ENCODE measurements at regions not wholly inside any gene's neighbourhood (a gene's known extent, or its start where the extent isn't known, plus 50 kb on each side); places are given as distances from the start of the nearest gene placed in this dataset.

DNA sequence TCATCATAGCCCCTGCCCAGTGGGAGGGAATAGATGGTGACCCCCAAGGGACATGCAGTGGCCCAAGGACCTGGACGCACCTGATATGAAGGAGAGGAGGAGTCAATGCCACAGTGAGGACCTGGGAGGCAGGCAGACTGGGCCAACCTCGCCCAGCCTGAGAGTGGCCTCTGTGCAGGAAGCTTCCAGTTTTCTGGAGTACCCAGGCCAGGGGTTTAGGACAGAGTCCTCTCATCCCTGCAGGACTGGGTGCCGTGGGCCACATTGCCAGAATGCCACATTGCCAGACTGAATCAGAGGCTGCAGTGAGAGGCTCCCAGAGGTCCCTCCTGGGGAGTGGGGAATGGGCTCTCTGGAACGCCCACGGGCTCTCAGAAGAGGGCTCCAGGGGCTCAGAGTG, 82.9 kb upstream of the VSTM2B start:
- peaks cover 6% of the 10 kb centered on the region; the same call in 1 of the 2 replicates for H3K27me3 ChIP-seq (ENCODE audit: control insufficient read depth, insufficient read depth, low read length)
- DNase-seq (ENCODE audit: low read depth, low spot score), result no peak
- ChIA-PET CTCF (no interaction called here), POLR2A (no interaction called here)
- no peaks in the 10 kb centered on the region for H3K4me1 ChIP-seq (ENCODE audit: control insufficient read depth, insufficient read depth, low read length)
- no peak for TF ChIP-seq TCF7L2 (IDR thresholded peaks at IDR 0.05; ENCODE audit: low read depth, low read length)
- TF ChIP-seq POLR2AphosphoS5 (IDR thresholded peaks at IDR 0.05; ENCODE audit: low read depth, low read length), result no peak
- no peak for TF ChIP-seq SIN3A (IDR thresholded peaks at IDR 0.05; ENCODE audit: borderline replicate concordance, insufficient read depth, low read depth, low read length)
- TF ChIP-seq, protein P1, sequence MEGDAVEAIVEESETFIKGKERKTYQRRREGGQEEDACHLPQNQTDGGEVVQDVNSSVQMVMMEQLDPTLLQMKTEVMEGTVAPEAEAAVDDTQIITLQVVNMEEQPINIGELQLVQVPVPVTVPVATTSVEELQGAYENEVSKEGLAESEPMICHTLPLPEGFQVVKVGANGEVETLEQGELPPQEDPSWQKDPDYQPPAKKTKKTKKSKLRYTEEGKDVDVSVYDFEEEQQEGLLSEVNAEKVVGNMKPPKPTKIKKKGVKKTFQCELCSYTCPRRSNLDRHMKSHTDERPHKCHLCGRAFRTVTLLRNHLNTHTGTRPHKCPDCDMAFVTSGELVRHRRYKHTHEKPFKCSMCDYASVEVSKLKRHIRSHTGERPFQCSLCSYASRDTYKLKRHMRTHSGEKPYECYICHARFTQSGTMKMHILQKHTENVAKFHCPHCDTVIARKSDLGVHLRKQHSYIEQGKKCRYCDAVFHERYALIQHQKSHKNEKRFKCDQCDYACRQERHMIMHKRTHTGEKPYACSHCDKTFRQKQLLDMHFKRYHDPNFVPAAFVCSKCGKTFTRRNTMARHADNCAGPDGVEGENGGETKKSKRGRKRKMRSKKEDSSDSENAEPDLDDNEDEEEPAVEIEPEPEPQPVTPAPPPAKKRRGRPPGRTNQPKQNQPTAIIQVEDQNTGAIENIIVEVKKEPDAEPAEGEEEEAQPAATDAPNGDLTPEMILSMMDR (IDR thresholded peaks at IDR 0.05), result no peak
- TF ChIP-seq, protein P2, sequence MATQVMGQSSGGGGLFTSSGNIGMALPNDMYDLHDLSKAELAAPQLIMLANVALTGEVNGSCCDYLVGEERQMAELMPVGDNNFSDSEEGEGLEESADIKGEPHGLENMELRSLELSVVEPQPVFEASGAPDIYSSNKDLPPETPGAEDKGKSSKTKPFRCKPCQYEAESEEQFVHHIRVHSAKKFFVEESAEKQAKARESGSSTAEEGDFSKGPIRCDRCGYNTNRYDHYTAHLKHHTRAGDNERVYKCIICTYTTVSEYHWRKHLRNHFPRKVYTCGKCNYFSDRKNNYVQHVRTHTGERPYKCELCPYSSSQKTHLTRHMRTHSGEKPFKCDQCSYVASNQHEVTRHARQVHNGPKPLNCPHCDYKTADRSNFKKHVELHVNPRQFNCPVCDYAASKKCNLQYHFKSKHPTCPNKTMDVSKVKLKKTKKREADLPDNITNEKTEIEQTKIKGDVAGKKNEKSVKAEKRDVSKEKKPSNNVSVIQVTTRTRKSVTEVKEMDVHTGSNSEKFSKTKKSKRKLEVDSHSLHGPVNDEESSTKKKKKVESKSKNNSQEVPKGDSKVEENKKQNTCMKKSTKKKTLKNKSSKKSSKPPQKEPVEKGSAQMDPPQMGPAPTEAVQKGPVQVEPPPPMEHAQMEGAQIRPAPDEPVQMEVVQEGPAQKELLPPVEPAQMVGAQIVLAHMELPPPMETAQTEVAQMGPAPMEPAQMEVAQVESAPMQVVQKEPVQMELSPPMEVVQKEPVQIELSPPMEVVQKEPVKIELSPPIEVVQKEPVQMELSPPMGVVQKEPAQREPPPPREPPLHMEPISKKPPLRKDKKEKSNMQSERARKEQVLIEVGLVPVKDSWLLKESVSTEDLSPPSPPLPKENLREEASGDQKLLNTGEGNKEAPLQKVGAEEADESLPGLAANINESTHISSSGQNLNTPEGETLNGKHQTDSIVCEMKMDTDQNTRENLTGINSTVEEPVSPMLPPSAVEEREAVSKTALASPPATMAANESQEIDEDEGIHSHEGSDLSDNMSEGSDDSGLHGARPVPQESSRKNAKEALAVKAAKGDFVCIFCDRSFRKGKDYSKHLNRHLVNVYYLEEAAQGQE (IDR thresholded peaks at IDR 0.05; ENCODE audit: insufficient read depth in 1 of 2, low read depth in 2 of 2, low read length in 1 of 2), result no peak
- no peak overlapping the region for H3K4me3 ChIP-seq (ENCODE audit: low read depth in 2 of 2, low read length in 2 of 2)
- no peaks in the 10 kb centered on the region for H3K36me3 ChIP-seq (ENCODE audit: control insufficient read depth, insufficient read depth, low read length)
- no peak; the same call in 1 of the 2 replicates for ATAC-seq
- in situ Hi-C loops (cut with HindIII; ENCODE audit: low pct_unique_long_range_greater_than_20kb, low sequenced_read_pairs), result no loop called here
- H3K9me3 ChIP-seq (ENCODE audit: control insufficient read depth, insufficient read depth, low read depth, low read length), result no peaks in the 10 kb centered on the region
- intact Hi-C loops (cut with micrococcal nuclease; ENCODE audit: unreplicated experiment), result no loop called here
- H3K27ac ChIP-seq (ENCODE audit: low read length), result no peak overlapping the region
- no TSS peak for BruUV-seq (replicated peaks)

DNA sequence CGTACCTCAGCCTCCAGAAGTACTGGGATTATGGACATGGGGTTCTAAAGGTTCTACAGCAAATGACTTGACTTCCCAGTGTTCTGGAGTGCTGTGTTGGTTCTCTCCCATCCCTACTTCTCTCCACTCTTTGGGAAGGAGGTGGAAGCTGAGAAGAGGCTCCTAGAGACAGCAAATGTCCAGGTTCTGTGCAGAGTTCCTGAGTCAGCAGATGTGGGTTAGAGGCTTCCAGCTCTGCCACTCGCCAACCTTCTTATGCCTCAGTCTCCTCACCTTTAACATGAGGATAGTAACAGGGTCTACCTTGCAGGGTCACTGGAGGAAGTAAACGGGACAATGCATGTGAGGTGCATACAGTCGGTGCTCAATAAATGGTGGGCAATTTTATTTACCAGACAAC, 80.5 kb upstream of the VSTM2B start:
- POLR2A ChIA-PET, result no interaction called here
- no peak for DNase-seq (ENCODE audit: low read depth, low spot score)
- Histone ChIP-seq H3K4me3 (ENCODE audit: low read depth in 2 of 2, low read length in 2 of 2) (no peak overlapping the region), H3K36me3 (ENCODE audit: control insufficient read depth, insufficient read depth, low read length) (no peaks in the 10 kb centered on the region), H3K27ac (ENCODE audit: low read length) (no peak overlapping the region), H3K4me1 (ENCODE audit: control insufficient read depth, insufficient read depth, low read length) (no peaks in the 10 kb centered on the region), H3K27me3 (ENCODE audit: control insufficient read depth, insufficient read depth, low read length) (peaks cover 8% of the 10 kb centered on the region), H3K9me3 (ENCODE audit: control insufficient read depth, insufficient read depth, low read depth, low read length) (no peaks in the 10 kb centered on the region)
- no peak for ATAC-seq
- BruUV-seq (replicated peaks), result no TSS peak
- intact Hi-C loops (cut with micrococcal nuclease; ENCODE audit: unreplicated experiment) (no loop called here), in situ Hi-C loops (cut with HindIII; ENCODE audit: low pct_unique_long_range_greater_than_20kb, low sequenced_read_pairs) (no loop called here)
- CTCF ChIA-PET, result no interaction called here
- TF ChIP-seq, protein P1 (IDR thresholded peaks at IDR 0.05), result no peak
- TF ChIP-seq SIN3A (IDR thresholded peaks at IDR 0.05; ENCODE audit: borderline replicate concordance, insufficient read depth, low read depth, low read length) (no peak), TCF7L2 (IDR thresholded peaks at IDR 0.05; ENCODE audit: low read depth, low read length) (no peak), POLR2AphosphoS5 (IDR thresholded peaks at IDR 0.05; ENCODE audit: low read depth, low read length) (no peak)
- TF ChIP-seq, protein P2 (IDR thresholded peaks at IDR 0.05; ENCODE audit: insufficient read depth in 1 of 2, low read depth in 2 of 2, low read length in 1 of 2), result no peak
